ENCODE measurements at regions not wholly inside any gene's neighbourhood (a gene's known extent, or its start where the extent isn't known, plus 50 kb on each side); places are given as distances from the start of the nearest gene placed in this dataset.

DNA sequence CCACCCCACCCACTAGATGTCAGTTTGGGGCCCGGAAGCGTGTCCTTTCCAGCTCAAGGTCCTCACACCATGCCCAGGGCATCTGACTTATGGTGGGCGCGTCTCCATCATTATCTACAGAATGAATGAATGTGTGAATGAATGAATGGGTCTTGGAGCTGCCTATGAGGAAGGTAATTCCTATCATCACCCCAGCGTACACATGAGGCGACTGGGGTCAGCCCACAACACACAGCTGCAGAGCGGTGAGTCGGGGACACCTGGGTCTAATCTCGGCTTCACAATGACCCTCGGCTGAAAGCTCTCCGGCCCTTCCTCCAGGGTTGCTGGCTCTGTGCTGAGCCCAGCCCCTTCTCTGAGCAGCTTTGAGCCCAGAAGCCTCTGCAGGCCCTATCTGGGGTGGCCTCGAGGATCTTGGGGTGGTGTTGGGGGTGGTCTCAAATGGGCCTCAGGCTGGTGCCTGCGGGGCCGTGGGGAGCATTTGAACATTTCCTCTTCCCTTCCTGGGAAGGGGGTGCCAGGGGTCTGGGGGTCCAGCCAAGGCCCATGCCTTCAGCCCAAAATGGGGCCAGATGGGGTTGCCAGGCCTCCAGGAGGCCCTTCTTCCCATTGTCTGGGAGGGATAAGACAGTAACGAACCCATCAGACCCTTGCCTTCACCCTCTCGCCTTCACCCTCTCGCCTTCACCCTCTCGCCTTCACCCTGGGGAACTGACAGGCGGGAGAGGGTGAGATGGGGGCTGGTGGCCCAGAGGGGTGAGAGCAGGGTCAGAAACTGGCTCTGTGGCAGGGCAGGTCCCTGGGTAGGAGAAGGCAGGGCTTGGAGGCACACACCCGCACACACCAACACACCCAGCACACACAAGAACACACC, 82.4 kb downstream of the MYEOV start:
- Histone ChIP-seq H3K27me3 (no peaks in the 10 kb centered on the region), H3K4me3 (replicated peaks in 1 of 3) (no peak overlapping the region), H3K4me1 (no peaks in the 10 kb centered on the region), H3K36me3 (no peaks in the 10 kb centered on the region), H3K9me3 (no peaks in the 10 kb centered on the region), H3K27ac (no peak overlapping the region)
- no peak for TF ChIP-seq POLR2A (IDR thresholded peaks at IDR 0.05)
- TF ChIP-seq, protein P1, sequence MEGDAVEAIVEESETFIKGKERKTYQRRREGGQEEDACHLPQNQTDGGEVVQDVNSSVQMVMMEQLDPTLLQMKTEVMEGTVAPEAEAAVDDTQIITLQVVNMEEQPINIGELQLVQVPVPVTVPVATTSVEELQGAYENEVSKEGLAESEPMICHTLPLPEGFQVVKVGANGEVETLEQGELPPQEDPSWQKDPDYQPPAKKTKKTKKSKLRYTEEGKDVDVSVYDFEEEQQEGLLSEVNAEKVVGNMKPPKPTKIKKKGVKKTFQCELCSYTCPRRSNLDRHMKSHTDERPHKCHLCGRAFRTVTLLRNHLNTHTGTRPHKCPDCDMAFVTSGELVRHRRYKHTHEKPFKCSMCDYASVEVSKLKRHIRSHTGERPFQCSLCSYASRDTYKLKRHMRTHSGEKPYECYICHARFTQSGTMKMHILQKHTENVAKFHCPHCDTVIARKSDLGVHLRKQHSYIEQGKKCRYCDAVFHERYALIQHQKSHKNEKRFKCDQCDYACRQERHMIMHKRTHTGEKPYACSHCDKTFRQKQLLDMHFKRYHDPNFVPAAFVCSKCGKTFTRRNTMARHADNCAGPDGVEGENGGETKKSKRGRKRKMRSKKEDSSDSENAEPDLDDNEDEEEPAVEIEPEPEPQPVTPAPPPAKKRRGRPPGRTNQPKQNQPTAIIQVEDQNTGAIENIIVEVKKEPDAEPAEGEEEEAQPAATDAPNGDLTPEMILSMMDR (IDR thresholded peaks at IDR 0.05) = no peak
- intact Hi-C loops (cut with DNase I) = no loop called here
- DNase-seq = no peak
- 94 to 96% methylated on average over 14 to 19 of the region's 20 CpGs for WGBS, 2 donors

DNA sequence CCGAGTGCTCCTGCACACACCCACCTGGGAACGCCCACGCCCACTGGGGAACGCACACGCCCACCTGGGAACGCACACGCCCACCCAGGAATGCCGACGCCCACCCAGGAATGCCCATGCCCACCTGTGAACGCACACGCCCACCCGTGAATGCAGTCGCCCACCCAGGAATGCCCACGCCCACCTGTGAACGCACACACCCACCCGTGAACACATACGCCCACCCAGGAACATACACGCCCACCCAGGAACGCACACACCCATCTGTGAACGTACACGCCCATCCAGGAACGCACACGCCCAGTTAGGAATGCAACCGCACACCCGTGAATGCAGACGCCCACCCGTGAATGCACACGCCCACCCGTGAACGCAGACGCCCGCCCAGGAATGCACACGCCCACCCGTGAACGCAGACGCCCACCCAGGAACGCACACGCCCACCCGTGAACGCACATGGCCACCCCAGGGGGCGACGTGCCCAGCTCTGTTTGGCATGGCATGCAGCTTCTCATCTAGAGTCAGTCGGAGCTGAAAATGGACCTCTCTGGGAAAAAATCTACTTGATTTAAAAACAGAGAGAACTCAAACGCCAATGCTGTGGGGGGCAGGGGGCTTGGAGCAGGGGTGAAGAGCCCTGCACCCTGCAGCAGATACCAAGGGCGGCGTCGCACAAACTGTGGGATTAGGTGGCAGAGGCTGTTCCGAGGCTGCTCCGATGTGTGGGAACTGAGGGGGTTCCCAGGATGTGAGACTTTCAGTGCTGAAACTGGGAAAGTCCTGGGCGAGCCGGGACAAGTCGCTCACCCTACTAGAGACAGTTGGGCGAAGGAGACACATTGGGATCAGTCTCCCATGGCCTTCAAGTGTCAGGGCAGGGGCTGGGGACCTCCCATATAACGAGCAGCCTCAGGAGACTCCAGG, 83.3 kb downstream of the MYEOV start:
- intact Hi-C loops (cut with DNase I) = no loop called here
- H3K27ac ChIP-seq = no peak overlapping the region
- no peaks in the 10 kb centered on the region for H3K9me3 ChIP-seq
- H3K27me3 ChIP-seq = no peaks in the 10 kb centered on the region
- no peaks in the 10 kb centered on the region for H3K36me3 ChIP-seq
- 86 to 89% methylated on average over 46 to 51 of the region's 54 CpGs for WGBS, 2 donors
- no peak overlapping the region for H3K4me3 ChIP-seq (replicated peaks in 1 of 3)
- no peak for TF ChIP-seq POLR2A (IDR thresholded peaks at IDR 0.05)
- TF ChIP-seq, protein P1 (IDR thresholded peaks at IDR 0.05) = no peak
- no peak for DNase-seq
- no peaks in the 10 kb centered on the region for H3K4me1 ChIP-seq

DNA sequence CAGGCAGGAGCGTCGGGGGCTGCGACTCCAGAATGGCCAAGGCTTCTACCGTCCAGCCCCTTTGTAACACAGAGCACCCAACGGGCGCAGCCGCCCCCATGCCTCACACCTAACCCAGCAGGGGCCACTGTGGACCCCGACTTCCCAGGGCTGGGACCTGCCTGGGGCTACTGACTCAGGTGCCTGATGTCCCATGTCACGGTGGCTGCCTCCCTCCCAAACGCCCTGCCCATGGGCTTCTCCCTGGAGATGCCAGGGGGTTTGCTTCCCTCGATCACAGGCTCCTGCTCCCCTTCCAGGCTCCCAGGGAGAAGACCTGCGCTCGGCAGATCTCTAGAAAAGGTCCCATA, 84.0 kb downstream of the MYEOV start:
- H3K27me3 ChIP-seq = no peaks in the 10 kb centered on the region
- TF ChIP-seq POLR2A (IDR thresholded peaks at IDR 0.05) = no peak
- TF ChIP-seq, protein P1 (IDR thresholded peaks at IDR 0.05) = no peak
- no peaks in the 10 kb centered on the region for H3K4me1 ChIP-seq
- H3K9me3 ChIP-seq = no peaks in the 10 kb centered on the region
- no peak overlapping the region for H3K27ac ChIP-seq
- 88 to 89% methylated on average over 10 to 12 of the region's 13 CpGs for WGBS, 2 donors
- H3K4me3 ChIP-seq (replicated peaks in 1 of 3) = no peak overlapping the region
- no peaks in the 10 kb centered on the region for H3K36me3 ChIP-seq
- intact Hi-C loops (cut with DNase I) = no loop called here
- no peak for DNase-seq

DNA sequence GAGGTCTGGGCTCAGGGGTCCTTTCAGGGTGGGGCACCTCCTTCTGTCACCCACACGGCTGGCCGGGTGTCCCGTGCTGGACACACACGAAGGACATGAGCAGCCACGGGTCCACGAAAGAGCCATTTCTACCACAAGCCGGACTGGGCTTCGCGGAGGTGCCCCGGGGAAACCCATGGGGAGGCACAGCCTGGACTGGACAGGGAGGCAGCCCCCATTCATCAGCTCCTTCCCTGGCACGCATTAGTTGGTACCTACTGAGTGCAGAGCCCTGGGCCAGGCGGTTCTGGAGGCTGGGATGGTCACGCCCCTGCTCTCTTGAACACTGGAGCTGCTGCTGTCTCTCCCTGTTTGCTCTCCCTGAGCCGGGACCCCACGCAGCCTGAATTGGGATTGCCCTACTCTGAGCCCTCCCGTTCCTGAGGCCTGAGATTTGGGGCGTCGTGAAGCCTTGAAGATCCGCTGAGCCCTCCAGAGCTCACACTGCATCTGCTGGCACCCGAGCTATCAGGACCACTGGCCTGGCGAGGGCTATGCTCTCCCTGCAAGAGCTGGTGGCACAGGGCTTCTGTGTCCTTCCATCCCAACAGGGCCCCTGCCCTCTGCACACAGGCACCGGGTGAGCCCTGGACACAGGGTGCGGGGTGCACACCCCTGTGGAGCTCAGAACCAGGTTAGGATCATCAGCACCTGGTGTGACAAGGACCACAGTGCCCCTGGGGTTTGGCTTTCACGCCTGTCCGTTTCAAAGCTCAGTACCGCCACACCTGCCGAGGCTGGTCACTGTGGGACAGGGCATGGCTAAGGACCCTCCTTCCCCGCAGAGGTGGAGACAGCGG, 84.6 kb downstream of the MYEOV start:
- Histone ChIP-seq H3K27ac (no peak overlapping the region), H3K36me3 (no peaks in the 10 kb centered on the region), H3K27me3 (no peaks in the 10 kb centered on the region), H3K4me1 (no peaks in the 10 kb centered on the region), H3K9me3 (no peaks in the 10 kb centered on the region), H3K4me3 (replicated peaks in 1 of 3) (no peak overlapping the region)
- DNase-seq = no peak
- intact Hi-C loops (cut with DNase I) = no loop called here
- TF ChIP-seq POLR2A (IDR thresholded peaks at IDR 0.05) = no peak
- TF ChIP-seq, protein P1 (IDR thresholded peaks at IDR 0.05) = no peak
- 80 to 85% methylated on average over 13 to 24 of the region's 29 CpGs for WGBS, 2 donors
